ENCODE measurements at regions not wholly inside any gene's neighbourhood (a gene's known extent, or its start where the extent isn't known, plus 50 kb on each side); places are given as distances from the start of the nearest gene placed in this dataset.

DNA sequence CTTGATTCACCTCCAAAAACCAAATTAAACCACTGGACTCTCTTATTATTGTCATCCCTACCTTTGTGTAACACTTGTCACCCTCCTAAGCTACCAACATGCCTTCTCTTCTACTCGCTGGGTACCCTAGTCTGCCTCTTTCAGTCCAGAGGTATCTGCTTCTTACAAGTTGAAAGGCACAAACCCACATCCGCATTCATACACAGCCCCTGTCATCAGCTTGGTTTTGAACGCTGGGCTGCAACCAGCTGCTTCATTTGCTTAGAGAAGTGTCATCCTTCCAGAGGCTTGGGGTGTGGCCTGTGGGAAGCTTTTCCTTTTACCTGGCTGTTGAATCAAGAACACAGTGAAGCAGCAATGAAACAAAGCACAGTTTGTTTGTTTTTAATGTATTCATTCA is 138.8 kb upstream of the WWC1 start:
- 88% methylated on average over 3 of the region's 3 CpGs for WGBS (ENCODE audit: insufficient coverage, low coverage, low lambda C conversion rate, missing lambda C conversion rate)
- no peak for DNase-seq
- no peak for TF ChIP-seq POLR2A (IDR thresholded peaks at IDR 0.05)
- TF ChIP-seq, protein P1, sequence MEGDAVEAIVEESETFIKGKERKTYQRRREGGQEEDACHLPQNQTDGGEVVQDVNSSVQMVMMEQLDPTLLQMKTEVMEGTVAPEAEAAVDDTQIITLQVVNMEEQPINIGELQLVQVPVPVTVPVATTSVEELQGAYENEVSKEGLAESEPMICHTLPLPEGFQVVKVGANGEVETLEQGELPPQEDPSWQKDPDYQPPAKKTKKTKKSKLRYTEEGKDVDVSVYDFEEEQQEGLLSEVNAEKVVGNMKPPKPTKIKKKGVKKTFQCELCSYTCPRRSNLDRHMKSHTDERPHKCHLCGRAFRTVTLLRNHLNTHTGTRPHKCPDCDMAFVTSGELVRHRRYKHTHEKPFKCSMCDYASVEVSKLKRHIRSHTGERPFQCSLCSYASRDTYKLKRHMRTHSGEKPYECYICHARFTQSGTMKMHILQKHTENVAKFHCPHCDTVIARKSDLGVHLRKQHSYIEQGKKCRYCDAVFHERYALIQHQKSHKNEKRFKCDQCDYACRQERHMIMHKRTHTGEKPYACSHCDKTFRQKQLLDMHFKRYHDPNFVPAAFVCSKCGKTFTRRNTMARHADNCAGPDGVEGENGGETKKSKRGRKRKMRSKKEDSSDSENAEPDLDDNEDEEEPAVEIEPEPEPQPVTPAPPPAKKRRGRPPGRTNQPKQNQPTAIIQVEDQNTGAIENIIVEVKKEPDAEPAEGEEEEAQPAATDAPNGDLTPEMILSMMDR (IDR thresholded peaks at IDR 0.05) = no peak

DNA sequence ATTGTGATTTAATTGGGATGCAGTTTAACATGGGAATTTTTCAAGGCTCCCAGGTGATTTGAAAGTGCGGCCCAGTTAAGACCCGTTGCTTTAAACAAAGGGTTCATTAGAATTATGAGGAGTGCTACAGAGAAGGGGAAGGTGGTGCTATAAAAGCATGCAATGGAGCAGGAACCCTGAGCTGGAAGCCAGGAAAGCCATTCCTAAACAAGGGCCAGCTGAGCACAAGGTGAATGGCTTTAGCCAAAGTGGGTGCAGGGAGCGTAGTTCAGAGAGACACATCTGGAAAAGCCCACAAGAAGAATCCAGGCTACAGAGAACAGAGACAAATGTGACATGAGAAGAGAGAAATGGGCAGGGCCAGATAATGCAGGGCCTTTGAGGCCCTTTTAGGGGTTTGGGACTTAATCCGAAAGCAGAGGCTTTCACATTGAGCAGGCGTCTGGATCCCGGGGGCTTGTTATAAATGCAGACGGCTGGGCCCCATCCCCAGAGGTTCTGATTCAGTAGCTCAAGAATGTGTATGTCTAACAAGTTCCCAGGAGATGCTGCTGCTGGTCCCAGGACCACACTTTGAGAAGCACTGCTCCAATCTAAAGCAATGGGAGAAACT is 138.1 kb upstream of the WWC1 start:
- DNase-seq (no peak), ATAC-seq (no peak)
- H3K27ac ChIP-seq = no peak overlapping the region
- H3K4me1 ChIP-seq = no peaks in the 10 kb centered on the region
- H3K36me3 ChIP-seq = no peaks in the 10 kb centered on the region
- H3K9me3 ChIP-seq = no peaks in the 10 kb centered on the region
- 64% methylated on average over 3 of the region's 7 CpGs for WGBS (ENCODE audit: insufficient coverage, low coverage, low lambda C conversion rate, missing lambda C conversion rate)
- no peaks in the 10 kb centered on the region for H3K27me3 ChIP-seq
- intact Hi-C loops (cut with DNase I) = no loop called here
- TF ChIP-seq, protein P1 (IDR thresholded peaks at IDR 0.05) = no peak
- H3K4me3 ChIP-seq = no peak overlapping the region

More for the DNA sequence above, 138.8 kb upstream of the WWC1 start:
- H3K4me3 ChIP-seq = no peak overlapping the region
- intact Hi-C loops (cut with DNase I) = no loop called here
- H3K36me3 ChIP-seq = no peaks in the 10 kb centered on the region
- no peaks in the 10 kb centered on the region for H3K4me1 ChIP-seq
- H3K27me3 ChIP-seq = no peaks in the 10 kb centered on the region
- H3K9me3 ChIP-seq = no peaks in the 10 kb centered on the region
- no peak for ATAC-seq
- H3K27ac ChIP-seq = no peak overlapping the region

DNA sequence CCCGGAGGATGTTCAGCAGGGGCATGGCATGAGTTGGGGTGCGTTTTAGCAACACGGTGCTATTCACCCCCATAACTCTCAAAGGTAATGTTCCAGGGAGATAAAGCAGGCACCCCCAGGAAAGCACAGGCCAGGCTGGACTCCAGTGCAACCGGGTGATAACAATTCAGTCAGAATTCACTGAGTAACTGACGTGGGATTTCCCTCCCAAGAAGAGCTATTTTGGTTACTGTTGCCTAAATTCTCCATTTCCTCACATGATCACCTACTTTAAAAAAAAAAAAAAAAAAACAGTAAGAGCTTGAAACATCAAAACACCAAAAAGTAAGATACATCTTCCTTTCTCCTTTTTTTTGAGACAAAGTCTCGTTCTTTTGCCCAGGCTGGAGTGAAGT is 137.6 kb upstream of the WWC1 start:
- Histone ChIP-seq H3K27me3 (no peaks in the 10 kb centered on the region), H3K4me1 (no peaks in the 10 kb centered on the region), H3K27ac (no peak overlapping the region), H3K9me3 (no peaks in the 10 kb centered on the region), H3K36me3 (no peaks in the 10 kb centered on the region), H3K4me3 (no peak overlapping the region)
- intact Hi-C loops (cut with DNase I) = no loop called here
- WGBS (ENCODE audit: insufficient coverage, low coverage, low lambda C conversion rate, missing lambda C conversion rate) = 62% methylated on average over 5 of the region's 6 CpGs
- no peak for ATAC-seq
- no peak for DNase-seq
- no peak for TF ChIP-seq POLR2A (IDR thresholded peaks at IDR 0.05)
- TF ChIP-seq, protein P1 (IDR thresholded peaks at IDR 0.05) = no peak

DNA sequence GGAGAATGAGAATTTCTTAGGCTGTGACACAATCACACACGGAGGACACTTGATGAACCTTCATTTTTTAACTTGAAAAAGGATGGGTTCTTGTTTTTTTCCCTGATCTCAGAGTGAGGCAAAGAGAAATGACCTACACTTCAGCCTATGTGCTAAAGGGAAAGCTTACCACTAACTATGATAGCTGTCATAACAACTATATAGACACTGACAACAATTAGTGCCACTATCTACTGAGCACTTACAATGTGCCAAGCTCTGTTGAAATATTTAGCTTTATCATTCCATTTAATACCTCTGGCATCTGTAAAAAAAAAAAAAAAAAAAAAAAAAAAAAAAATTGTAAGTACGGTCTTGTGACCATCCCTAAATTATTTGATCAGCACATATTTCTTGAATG is 135.9 kb upstream of the WWC1 start:
- intact Hi-C loops (cut with DNase I) = no loop called here
- ATAC-seq (no peak), DNase-seq (no peak)
- TF ChIP-seq, protein P1 (IDR thresholded peaks at IDR 0.05) = no peak
- TF ChIP-seq POLR2A (IDR thresholded peaks at IDR 0.05) = no peak
- no peaks in the 10 kb centered on the region for H3K4me1 ChIP-seq
- H3K4me3 ChIP-seq = no peak overlapping the region
- H3K27me3 ChIP-seq = no peaks in the 10 kb centered on the region
- no peaks in the 10 kb centered on the region for H3K36me3 ChIP-seq
- 79% methylated on average over 2 of the region's 2 CpGs for WGBS (ENCODE audit: insufficient coverage, low coverage, low lambda C conversion rate, missing lambda C conversion rate)
- H3K27ac ChIP-seq = no peak overlapping the region
- no peaks in the 10 kb centered on the region for H3K9me3 ChIP-seq

DNA sequence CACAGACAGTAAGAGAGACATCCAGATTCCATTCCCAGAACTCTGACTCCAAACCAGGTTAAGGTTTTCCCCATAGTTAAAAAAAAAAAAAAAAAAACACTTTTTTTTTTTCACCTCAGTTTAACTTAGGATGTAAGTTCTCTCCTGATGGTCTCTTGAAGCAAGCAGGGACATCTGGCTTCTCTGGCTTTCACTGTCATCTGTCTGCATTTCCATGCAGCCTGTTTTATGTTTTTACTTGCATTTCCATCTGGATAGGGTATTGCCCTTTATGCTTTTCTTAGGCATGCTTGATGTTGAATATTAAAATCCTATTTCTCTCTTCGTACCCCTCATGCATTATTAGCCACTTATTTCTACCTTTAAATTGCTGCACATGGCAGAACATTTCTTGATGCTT is 135.3 kb upstream of the WWC1 start:
- no peaks in the 10 kb centered on the region for H3K36me3 ChIP-seq
- H3K27ac ChIP-seq = no peak overlapping the region
- intact Hi-C loops (cut with DNase I) = no loop called here
- H3K4me1 ChIP-seq = no peaks in the 10 kb centered on the region
- no peak for TF ChIP-seq POLR2A (IDR thresholded peaks at IDR 0.05)
- H3K4me3 ChIP-seq = no peak overlapping the region
- ATAC-seq (no peak), DNase-seq (no peak)
- no peaks in the 10 kb centered on the region for H3K9me3 ChIP-seq
- WGBS (ENCODE audit: insufficient coverage, low coverage, low lambda C conversion rate, missing lambda C conversion rate) = 70% methylated on average over 1 of the region's 1 CpG
- H3K27me3 ChIP-seq = no peaks in the 10 kb centered on the region
